ENCODE measurements at regions not wholly inside any gene's neighbourhood (a gene's known extent, or its start where the extent isn't known, plus 50 kb on each side); places are given as distances from the start of the nearest gene placed in this dataset.

- Histone ChIP-seq H3K9me3 (replicated peaks; ENCODE audit: control insufficient read depth, insufficient read depth, low read depth, low read length) (no peaks in the 10 kb centered on the region), H3K27ac (ENCODE audit: extremely low read depth, low read depth, low read length) (no peak overlapping the region), H3K27me3 (ENCODE audit: control insufficient read depth in 2 of 2, insufficient read depth in 2 of 2, low read length in 2 of 2) (peaks cover 0 to 9% of the 10 kb centered on the region in 2 experiments; a peak in 3 of 5 replicates), H3K9me1 (ENCODE audit: control insufficient read depth, insufficient read depth, low read length) (no peaks in the 10 kb centered on the region), H3K79me2 (ENCODE audit: control insufficient read depth, insufficient read depth, low read length) (no peaks in the 10 kb centered on the region), H3K4me2 (ENCODE audit: insufficient read depth, low read length) (no peak overlapping the region), H3K4me3 (no peak overlapping the region), H3K36me3 (ENCODE audit: control insufficient read depth, insufficient read depth, low read length) (no peaks in the 10 kb centered on the region), H4K20me1 (replicated peaks; ENCODE audit: control insufficient read depth, insufficient read depth, low read length) (no peaks in the 10 kb centered on the region), H3K4me1 (replicated peaks in 1 of 2; ENCODE audit: control insufficient read depth in 2 of 2, insufficient read depth in 2 of 2, low read length in 2 of 2) (no peaks in the 10 kb centered on the region), H2AFZ (ENCODE audit: low read depth, low read length) (no peak overlapping the region), H3K9ac (ENCODE audit: insufficient read depth in 1 of 2, low read depth in 2 of 2, low read length in 2 of 2) (no peak overlapping the region)
- in situ Hi-C loops (cut with MboI) (no loop called here), intact Hi-C loops (cut with micrococcal nuclease) (no loop called here)
- no TSS peak for BruUV-seq (replicated peaks)
- ChIA-PET CTCF (ENCODE audit: low intra/inter-chr PET ratio) (no interaction called here), POLR2A (no interaction called here)
- ATAC-seq (no peak), DNase-seq (ENCODE audit: extremely low read depth in 1 of 4, low spot score in 3 of 4) (no peak), FAIRE-seq (no peak)
- WGBS (ENCODE audit: insufficient coverage, low coverage, missing lambda C conversion rate) = 0% methylated on average over 7 of the region's 7 CpGs
- no peak for TF ChIP-seq BRF1 (IDR thresholded peaks at IDR 0.05; ENCODE audit: borderline replicate concordance, extremely low read depth, insufficient read length)
- no peak for TF ChIP-seq NONO (IDR thresholded peaks at IDR 0.05; ENCODE audit: low read depth in 2 of 2, low read length in 1 of 2)
- TF ChIP-seq CHD1 (IDR thresholded peaks at IDR 0.05; ENCODE audit: low read length) = no peak
- no peak for TF ChIP-seq ZNF121 (CRISPR knock-in tag; conservative IDR thresholded peaks at IDR 0.05)
- TF ChIP-seq ATF6 (CRISPR knock-in tag; IDR thresholded peaks at IDR 0.05) = no peak
- no peak for TF ChIP-seq CGGBP1 (CRISPR knock-in tag; IDR thresholded peaks at IDR 0.05)
- TF ChIP-seq E2F8 (IDR thresholded peaks at IDR 0.05; ENCODE audit: low read depth, partially characterized antibody) = no peak
- TF ChIP-seq GTF2A2 (tag; IDR thresholded peaks at IDR 0.05) = no peak
- no peak for TF ChIP-seq PHB (CRISPR knock-in tag; IDR thresholded peaks at IDR 0.05)
- TF ChIP-seq, protein P1, sequence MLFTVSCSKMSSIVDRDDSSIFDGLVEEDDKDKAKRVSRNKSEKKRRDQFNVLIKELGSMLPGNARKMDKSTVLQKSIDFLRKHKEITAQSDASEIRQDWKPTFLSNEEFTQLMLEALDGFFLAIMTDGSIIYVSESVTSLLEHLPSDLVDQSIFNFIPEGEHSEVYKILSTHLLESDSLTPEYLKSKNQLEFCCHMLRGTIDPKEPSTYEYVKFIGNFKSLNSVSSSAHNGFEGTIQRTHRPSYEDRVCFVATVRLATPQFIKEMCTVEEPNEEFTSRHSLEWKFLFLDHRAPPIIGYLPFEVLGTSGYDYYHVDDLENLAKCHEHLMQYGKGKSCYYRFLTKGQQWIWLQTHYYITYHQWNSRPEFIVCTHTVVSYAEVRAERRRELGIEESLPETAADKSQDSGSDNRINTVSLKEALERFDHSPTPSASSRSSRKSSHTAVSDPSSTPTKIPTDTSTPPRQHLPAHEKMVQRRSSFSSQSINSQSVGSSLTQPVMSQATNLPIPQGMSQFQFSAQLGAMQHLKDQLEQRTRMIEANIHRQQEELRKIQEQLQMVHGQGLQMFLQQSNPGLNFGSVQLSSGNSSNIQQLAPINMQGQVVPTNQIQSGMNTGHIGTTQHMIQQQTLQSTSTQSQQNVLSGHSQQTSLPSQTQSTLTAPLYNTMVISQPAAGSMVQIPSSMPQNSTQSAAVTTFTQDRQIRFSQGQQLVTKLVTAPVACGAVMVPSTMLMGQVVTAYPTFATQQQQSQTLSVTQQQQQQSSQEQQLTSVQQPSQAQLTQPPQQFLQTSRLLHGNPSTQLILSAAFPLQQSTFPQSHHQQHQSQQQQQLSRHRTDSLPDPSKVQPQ (CRISPR knock-in tag; IDR thresholded peaks at IDR 0.05; ENCODE audit: borderline replicate concordance) = no peak
- no peak for TF ChIP-seq SMARCC2 (IDR thresholded peaks at IDR 0.05; ENCODE audit: low read depth)
- no peak for TF ChIP-seq KLF6 (CRISPR knock-in tag; IDR thresholded peaks at IDR 0.05; ENCODE audit: borderline replicate concordance)
- TF ChIP-seq KDM4B (IDR thresholded peaks at IDR 0.05; ENCODE audit: borderline replicate concordance in 2 of 2, low read depth in 1 of 2) = no peak
- no peak for TF ChIP-seq SMARCA4 (IDR thresholded peaks at IDR 0.05)
- TF ChIP-seq ATF1 (CRISPR knock-in tag; IDR thresholded peaks at IDR 0.05) = no peak
- TF ChIP-seq ATF1 (tag; IDR thresholded peaks at IDR 0.05) = no peak
- no peak for TF ChIP-seq HDAC8 (tag; IDR thresholded peaks at IDR 0.05)
- no peak for TF ChIP-seq TSC22D4 (tag; IDR thresholded peaks at IDR 0.05)
Measured at GRCh38 chr2:129741165-129741564, 238.3 kb upstream of the RAB6C start.
